Neural cell (in vitro differentiated cells): ENCODE measurements at regions not wholly inside any gene's neighbourhood (a gene's known extent, or its start where the extent isn't known, plus 50 kb on each side); places are given as distances from the start of the nearest gene placed in this dataset.

Source experiments
- EP300 ChIP-seq: fragments of 450-650 bp; conservative IDR thresholded peaks from 2 replicates; pipeline ENCODE4 v1.6.1; 2014; ENCODE audit warnings: antibody characterized with exemption, mild to moderate bottlenecking, moderate library complexity; ENCODE audit not compliant: poor library complexity, severe bottlenecking
- EZH2 ChIP-seq: fragments of 200-600, 300-800 bp; shearing (Covaris generic), sonication (generic); IDR thresholded peaks from 2 replicates; pipeline ENCODE4 v1.6.1; 2014; ENCODE audit warnings: antibody characterized with exemption, low read length, borderline replicate concordance, mild to moderate bottlenecking; ENCODE audit not compliant: insufficient read depth, poor library complexity, severe bottlenecking
- MXI1 ChIP-seq: fragments of 450-650 bp; conservative IDR thresholded peaks from 2 replicates; pipeline ENCODE4 v1.6.1; 2014; ENCODE audit warnings: antibody characterized with exemption, mild to moderate bottlenecking; ENCODE audit not compliant: poor library complexity, severe bottlenecking
- POLR2AphosphoS5 ChIP-seq: IDR thresholded peaks from 2 replicates; pipeline ENCODE4 v1.6.1; 2012
- RAD21 ChIP-seq: fragments of 450-650 bp; conservative IDR thresholded peaks from 2 replicates; pipeline ENCODE4 v1.6.1; 2014; ENCODE audit warnings: antibody characterized with exemption, mild to moderate bottlenecking, moderate library complexity
- REST ChIP-seq: IDR thresholded peaks from 2 replicates; pipeline ENCODE4 v1.6.1; 2012; ENCODE audit warnings: borderline replicate concordance
- SMC3 ChIP-seq: fragments of 450-650 bp; conservative IDR thresholded peaks from 2 replicates; pipeline ENCODE4 v1.6.1; 2014; ENCODE audit warnings: antibody characterized with exemption, mild to moderate bottlenecking, moderate library complexity; ENCODE audit not compliant: poor library complexity
- TAF1 ChIP-seq: IDR thresholded peaks from 2 replicates; pipeline ENCODE4 v1.6.1; 2012; ENCODE audit warnings: low read depth
- TF ChIP-seq, protein P1 (sequence below): fragments of 450-650 bp; IDR thresholded peaks from 2 replicates; pipeline ENCODE4 v1.5.1; 2014; ENCODE audit warnings: antibody characterized with exemption, mild to moderate bottlenecking, moderate library complexity; ENCODE audit not compliant: poor library complexity, severe bottlenecking

GRCh38 chr2:181152226-181152625 lies 171.8 kb downstream of the UBE2E3 start:
- TF ChIP-seq EZH2 (no peak), TAF1 (no peak), POLR2AphosphoS5 (no peak), EP300 (no peak), RAD21 (no peak), REST (no peak), MXI1 (no peak), SMC3 (no peak)
- TF ChIP-seq, protein P1, sequence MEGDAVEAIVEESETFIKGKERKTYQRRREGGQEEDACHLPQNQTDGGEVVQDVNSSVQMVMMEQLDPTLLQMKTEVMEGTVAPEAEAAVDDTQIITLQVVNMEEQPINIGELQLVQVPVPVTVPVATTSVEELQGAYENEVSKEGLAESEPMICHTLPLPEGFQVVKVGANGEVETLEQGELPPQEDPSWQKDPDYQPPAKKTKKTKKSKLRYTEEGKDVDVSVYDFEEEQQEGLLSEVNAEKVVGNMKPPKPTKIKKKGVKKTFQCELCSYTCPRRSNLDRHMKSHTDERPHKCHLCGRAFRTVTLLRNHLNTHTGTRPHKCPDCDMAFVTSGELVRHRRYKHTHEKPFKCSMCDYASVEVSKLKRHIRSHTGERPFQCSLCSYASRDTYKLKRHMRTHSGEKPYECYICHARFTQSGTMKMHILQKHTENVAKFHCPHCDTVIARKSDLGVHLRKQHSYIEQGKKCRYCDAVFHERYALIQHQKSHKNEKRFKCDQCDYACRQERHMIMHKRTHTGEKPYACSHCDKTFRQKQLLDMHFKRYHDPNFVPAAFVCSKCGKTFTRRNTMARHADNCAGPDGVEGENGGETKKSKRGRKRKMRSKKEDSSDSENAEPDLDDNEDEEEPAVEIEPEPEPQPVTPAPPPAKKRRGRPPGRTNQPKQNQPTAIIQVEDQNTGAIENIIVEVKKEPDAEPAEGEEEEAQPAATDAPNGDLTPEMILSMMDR: no peak
